CD4-positive, CD25-positive, alpha-beta regulatory T cell (primary cell): ENCODE measurements at regions not wholly inside any gene's neighbourhood (a gene's known extent, or its start where the extent isn't known, plus 50 kb on each side); places are given as distances from the start of the nearest gene placed in this dataset.

Source experiments
- ATAC-seq, 2 donors: fragments of 150-1000 bp; cut with Tn5 transposase; one replicate each; pipeline ENCODE4 v1.10.0; 2021; ENCODE audit warnings: low read depth in 2 of 2, moderate number of reproducible peaks in 2 of 2, moderate library complexity in 1 of 2
- DNase-seq, 3 donors: peaks; one replicate each; pipeline versions ENCODE4 v3.0.0 to v3.0.0-alpha.2; 2012 to 2022; ENCODE audit warnings: mixed read lengths in 1 of 3
- H3K27ac ChIP-seq: one replicate; pipeline ENCODE4 v1.7.0; 2013; ENCODE audit warnings: mild to moderate bottlenecking, low read length; ENCODE audit not compliant: insufficient read depth, poor library complexity, severe bottlenecking
- H3K27me3 ChIP-seq: one replicate; pipeline ENCODE4 v1.7.0; 2013; ENCODE audit warnings: low read length; ENCODE audit not compliant: control insufficient read depth, insufficient read depth
- H3K36me3 ChIP-seq: one replicate; pipeline ENCODE4 v1.7.0; 2013; ENCODE audit warnings: mild to moderate bottlenecking, low read length, moderate library complexity; ENCODE audit not compliant: control insufficient read depth, insufficient read depth
- H3K4me1 ChIP-seq: 2 replicates; pipeline ENCODE4 v1.7.0; 2013; ENCODE audit warnings: mild to moderate bottlenecking, low read length; ENCODE audit not compliant: insufficient read depth, control insufficient read depth, poor library complexity, severe bottlenecking
- H3K4me3 ChIP-seq: one replicate; pipeline ENCODE4 v1.7.0; 2013; ENCODE audit warnings: low read depth, mild to moderate bottlenecking, low read length, moderate library complexity
- H3K9me3 ChIP-seq, 2 experiments: 1 replicate in 1 of 2; 2 replicates in 1 of 2; pipeline ENCODE4 v1.7.0; 2013; ENCODE audit warnings: low read length in 2 of 2, mild to moderate bottlenecking in 1 of 2, moderate library complexity in 1 of 2; ENCODE audit not compliant: control insufficient read depth in 2 of 2
- H3K27ac Mint-ChIP-seq, 3 donors: one replicate each; pipeline ENCODE4 v1.8.0; 2020 to 2022; ENCODE audit warnings: mild to moderate bottlenecking in 3 of 3, mixed read lengths in 3 of 3, moderate library complexity in 2 of 3
- H3K27me3 Mint-ChIP-seq: one replicate; pipeline ENCODE4 v1.8.0; 2022; ENCODE audit warnings: mild to moderate bottlenecking, mixed read lengths
- H3K36me3 Mint-ChIP-seq: one replicate; pipeline ENCODE4 v1.8.0; 2020; ENCODE audit warnings: mixed read lengths
- H3K4me1 Mint-ChIP-seq, 4 donors: one replicate each; pipeline ENCODE4 v1.8.0; 2020 to 2022; ENCODE audit warnings: mixed read lengths in 4 of 4, mild to moderate bottlenecking in 1 of 4
- H3K4me3 Mint-ChIP-seq, 4 donors: one replicate each; pipeline ENCODE4 v1.8.0; 2020 to 2022; ENCODE audit warnings: mild to moderate bottlenecking in 4 of 4, mixed read lengths in 4 of 4, moderate library complexity in 3 of 4
- H3K9me3 Mint-ChIP-seq, 7 donors: one replicate each; pipeline ENCODE4 v1.8.0; 2020 to 2022; ENCODE audit warnings: mixed read lengths in 7 of 7, mild to moderate bottlenecking in 3 of 7, moderate library complexity in 2 of 7

- no peak for DNase-seq
- Histone ChIP-seq H3K4me1 (no peaks in the 10 kb centered on the region), H3K4me3 (no peak overlapping the region), H3K27me3 (no peaks in the 10 kb centered on the region), H3K9me3 (no peaks in the 10 kb centered on the region), H3K36me3 (no peaks in the 10 kb centered on the region), H3K27ac (no peak overlapping the region)
- no peaks in the 10 kb centered on the region for H3K36me3 Mint-ChIP-seq
- no peaks in the 10 kb centered on the region for H3K4me1 Mint-ChIP-seq
- ATAC-seq: no peak
- no peak overlapping the region for H3K4me3 Mint-ChIP-seq
- no peak overlapping the region for H3K27ac Mint-ChIP-seq
- H3K9me3 Mint-ChIP-seq: peaks cover 0 to 6% (median 0%) of the 10 kb centered on the region in 7 donors
- H3K27me3 Mint-ChIP-seq: no peaks in the 10 kb centered on the region
Measured at GRCh38 chr2:104570259-104570658, 283.7 kb upstream of the POU3F3 start.

DNA sequence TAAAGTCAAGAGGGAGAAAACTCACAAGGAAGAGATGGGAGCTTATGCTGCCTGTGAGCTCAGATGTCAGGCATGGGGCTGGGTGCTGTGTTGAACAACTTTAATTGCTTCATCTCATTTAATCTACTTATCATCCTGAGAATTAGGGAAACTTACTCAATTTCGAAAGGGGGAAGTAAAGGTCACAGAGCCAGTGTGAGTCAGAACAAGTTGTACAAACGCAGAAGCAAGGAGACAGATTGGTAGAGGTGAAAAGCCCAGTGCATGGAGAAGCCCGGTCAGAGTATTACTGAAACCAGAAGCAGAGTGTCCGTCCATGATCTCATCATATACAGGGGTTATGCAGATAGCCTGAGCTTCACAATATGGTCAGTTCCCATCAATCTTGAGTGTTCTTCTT lies 281.1 kb upstream of the POU3F3 start:
- Mint-ChIP-seq H3K9me3 (peaks cover 0 to 8% (median 0%) of the 10 kb centered on the region in 7 donors), H3K27me3 (no peaks in the 10 kb centered on the region), H3K36me3 (no peaks in the 10 kb centered on the region), H3K4me1 (no peaks in the 10 kb centered on the region), H3K27ac (no peak overlapping the region), H3K4me3 (no peak overlapping the region)
- H3K4me3 ChIP-seq: no peak overlapping the region
- H3K9me3 ChIP-seq: no peaks in the 10 kb centered on the region
- no peak overlapping the region for H3K27ac ChIP-seq
- H3K36me3 ChIP-seq: no peaks in the 10 kb centered on the region
- ATAC-seq (no peak), DNase-seq (no peak)
- H3K4me1 ChIP-seq: no peaks in the 10 kb centered on the region
- no peaks in the 10 kb centered on the region for H3K27me3 ChIP-seq

DNA sequence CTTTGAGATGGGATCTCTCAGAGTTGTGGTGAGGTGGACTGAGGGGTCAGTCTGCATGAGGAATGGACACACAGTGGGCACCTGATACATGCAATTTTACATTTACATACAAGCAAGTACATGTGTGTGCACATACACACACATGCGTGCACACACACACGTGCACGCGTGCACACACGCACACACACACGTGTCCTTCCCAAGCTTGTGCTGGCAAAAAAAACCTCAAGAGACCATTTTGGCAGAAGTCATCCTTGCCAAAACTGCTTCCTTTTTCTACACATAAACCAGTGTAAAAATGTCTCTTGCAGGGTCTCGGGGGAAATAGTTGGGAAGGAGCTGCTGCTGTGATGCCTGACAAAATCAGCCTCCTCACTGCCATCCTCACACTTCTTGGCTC lies 279.5 kb upstream of the POU3F3 start:
- Mint-ChIP-seq H3K36me3 (no peaks in the 10 kb centered on the region), H3K9me3 (peaks cover 0 to 8% (median 2%) of the 10 kb centered on the region in 7 donors)

GRCh38 chr2:104577143-104577542 lies 276.8 kb upstream of the POU3F3 start:
- Mint-ChIP-seq H3K36me3 (no peaks in the 10 kb centered on the region), H3K27ac (no peak overlapping the region), H3K27me3 (no peaks in the 10 kb centered on the region), H3K4me3 (no peak overlapping the region), H3K4me1 (no peaks in the 10 kb centered on the region), H3K9me3 (peaks cover 0 to 8% (median 2%) of the 10 kb centered on the region in 7 donors)
- Histone ChIP-seq H3K36me3 (no peaks in the 10 kb centered on the region), H3K27ac (no peak overlapping the region), H3K4me3 (no peak overlapping the region), H3K27me3 (no peaks in the 10 kb centered on the region), H3K9me3 (no peaks in the 10 kb centered on the region), H3K4me1 (no peaks in the 10 kb centered on the region)
- DNase-seq (no peak), ATAC-seq (no peak)

More for the DNA sequence above, 279.5 kb upstream of the POU3F3 start:
- Histone ChIP-seq H3K36me3 (no peaks in the 10 kb centered on the region), H3K4me3 (no peak overlapping the region), H3K27ac (no peak overlapping the region), H3K4me1 (no peaks in the 10 kb centered on the region), H3K9me3 (no peaks in the 10 kb centered on the region), H3K27me3 (no peaks in the 10 kb centered on the region)
- DNase-seq (no peak), ATAC-seq (no peak)
- Mint-ChIP-seq H3K4me3 (no peak overlapping the region), H3K4me1 (no peaks in the 10 kb centered on the region), H3K27ac (no peak overlapping the region), H3K27me3 (no peaks in the 10 kb centered on the region)

- Histone ChIP-seq H3K36me3 (no peaks in the 10 kb centered on the region), H3K4me3 (no peak overlapping the region), H3K27ac (no peak overlapping the region), H3K27me3 (no peaks in the 10 kb centered on the region), H3K4me1 (no peaks in the 10 kb centered on the region), H3K9me3 (no peaks in the 10 kb centered on the region)
- Mint-ChIP-seq H3K4me3 (no peak overlapping the region), H3K27ac (no peak overlapping the region), H3K36me3 (no peaks in the 10 kb centered on the region), H3K9me3 (peaks cover 0 to 4% (median 0%) of the 10 kb centered on the region in 7 donors), H3K27me3 (no peaks in the 10 kb centered on the region), H3K4me1 (no peaks in the 10 kb centered on the region)
- ATAC-seq (no peak), DNase-seq (no peak)
Measured at GRCh38 chr2:104582471-104582870, 271.4 kb upstream of the POU3F3 start.

- no peak for DNase-seq
- ATAC-seq: no peak
- Mint-ChIP-seq H3K27me3 (no peaks in the 10 kb centered on the region), H3K36me3 (no peaks in the 10 kb centered on the region), H3K4me1 (no peaks in the 10 kb centered on the region), H3K4me3 (no peak overlapping the region), H3K27ac (no peak overlapping the region), H3K9me3 (peaks cover 0 to 6% (median 0%) of the 10 kb centered on the region in 7 donors)
- H3K9me3 ChIP-seq: no peaks in the 10 kb centered on the region
- H3K4me1 ChIP-seq: no peaks in the 10 kb centered on the region
- no peaks in the 10 kb centered on the region for H3K27me3 ChIP-seq
- H3K4me3 ChIP-seq: no peak overlapping the region
- no peak overlapping the region for H3K27ac ChIP-seq
- H3K36me3 ChIP-seq: no peaks in the 10 kb centered on the region
Measured at GRCh38 chr2:104583811-104584210, 270.1 kb upstream of the POU3F3 start.

GRCh38 chr2:104584393-104584792 lies 269.5 kb upstream of the POU3F3 start:
- Mint-ChIP-seq H3K4me3 (no peak overlapping the region), H3K27me3 (no peaks in the 10 kb centered on the region), H3K27ac (no peak overlapping the region), H3K36me3 (no peaks in the 10 kb centered on the region), H3K9me3 (peaks cover 0 to 6% (median 0%) of the 10 kb centered on the region in 7 donors), H3K4me1 (no peaks in the 10 kb centered on the region)
- H3K4me3 ChIP-seq: no peak overlapping the region
- ATAC-seq: no peak
- DNase-seq: no peak
- no peaks in the 10 kb centered on the region for H3K27me3 ChIP-seq
- H3K36me3 ChIP-seq: no peaks in the 10 kb centered on the region
- H3K9me3 ChIP-seq: no peaks in the 10 kb centered on the region
- no peaks in the 10 kb centered on the region for H3K4me1 ChIP-seq
- no peak overlapping the region for H3K27ac ChIP-seq

DNA sequence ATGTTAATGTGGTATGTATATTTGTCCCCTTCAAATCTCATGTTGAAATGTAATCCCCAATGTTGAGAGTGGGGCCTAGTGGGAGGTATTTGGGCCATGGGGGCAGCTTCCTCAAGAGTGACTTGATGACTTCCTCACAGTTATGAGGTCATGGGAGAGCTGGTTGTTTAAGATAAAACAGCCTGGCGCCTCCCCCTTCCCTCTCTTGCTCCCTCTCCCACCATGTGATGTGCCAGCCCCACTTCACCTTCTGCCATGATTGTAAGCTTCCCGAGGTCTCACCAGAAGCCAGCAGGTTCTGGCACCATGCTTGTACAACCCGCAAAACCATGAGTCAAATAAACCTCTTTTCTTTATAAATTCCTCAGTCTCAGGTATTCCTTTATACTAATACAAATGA lies 258.3 kb upstream of the POU3F3 start:
- no peak for ATAC-seq
- no peak overlapping the region for H3K4me3 Mint-ChIP-seq
- H3K4me1 Mint-ChIP-seq: no peaks in the 10 kb centered on the region

More for the DNA sequence above, 258.3 kb upstream of the POU3F3 start:
- DNase-seq: no peak
- H3K27ac ChIP-seq: no peak overlapping the region
- no peak overlapping the region for H3K27ac Mint-ChIP-seq
- peaks cover 3% of the 10 kb centered on the region in 2 experiments for H3K9me3 ChIP-seq
- H3K4me3 ChIP-seq: no peak overlapping the region
- H3K27me3 Mint-ChIP-seq: no peaks in the 10 kb centered on the region
- no peaks in the 10 kb centered on the region for H3K4me1 ChIP-seq
- no peaks in the 10 kb centered on the region for H3K36me3 ChIP-seq
- H3K36me3 Mint-ChIP-seq: no peaks in the 10 kb centered on the region
- H3K27me3 ChIP-seq: no peaks in the 10 kb centered on the region
- peaks cover 0 to 11% (median 7%) of the 10 kb centered on the region in 7 donors for H3K9me3 Mint-ChIP-seq
